BLaER1 treated with 17β-estradiol and CSF1 and Interleukin-3, amounts not matched to agents 10 nM and 100 nM (cell line): ENCODE measurements at regions not wholly inside any gene's neighbourhood (a gene's known extent, or its start where the extent isn't known, plus 50 kb on each side); places are given as distances from the start of the nearest gene placed in this dataset.

Source experiments
- H3K27ac ChIP-seq, 11 experiments: shearing (Covaris generic); formaldehyde crosslinking; 2 replicates each; pipeline ENCODE4 v1.8.1; 2022
- H3K27me3 ChIP-seq, 11 experiments: shearing (Covaris generic); formaldehyde crosslinking; 2 replicates each; pipeline ENCODE4 v1.8.1; 2022
- H3K36me3 ChIP-seq, 11 experiments: shearing (Covaris generic); formaldehyde crosslinking; 2 replicates each; pipeline ENCODE4 v1.8.1; 2022
- H3K4me1 ChIP-seq, 10 experiments: shearing (Covaris generic); formaldehyde crosslinking; 2 replicates each; pipeline ENCODE4 v1.8.1; 2022
- H3K4me2 ChIP-seq, 11 experiments: shearing (Covaris generic); formaldehyde crosslinking; 2 replicates each; pipeline ENCODE4 v1.8.1; 2022
- H3K4me3 ChIP-seq, 10 experiments: shearing (Covaris generic); formaldehyde crosslinking; 2 replicates each; pipeline ENCODE4 v1.8.1; 2022
- H3K9ac ChIP-seq, 11 experiments: shearing (Covaris generic); formaldehyde crosslinking; 2 replicates each; pipeline ENCODE4 v1.8.1; 2022
- H3K9me3 ChIP-seq, 11 experiments: shearing (Covaris generic); formaldehyde crosslinking; replicated peaks in 1 of 11; 2 replicates each; pipeline ENCODE4 v1.8.1; 2022
- H4K20me1 ChIP-seq, 11 experiments: shearing (Covaris generic); formaldehyde crosslinking; 2 replicates each; pipeline ENCODE4 v1.8.1; 2022
- Cebpa-rat ChIP-seq, 11 experiments: shearing (Covaris generic); IDR thresholded peaks; 2 replicates each; pipeline ENCODE4 v1.8.1; 2022

DNA sequence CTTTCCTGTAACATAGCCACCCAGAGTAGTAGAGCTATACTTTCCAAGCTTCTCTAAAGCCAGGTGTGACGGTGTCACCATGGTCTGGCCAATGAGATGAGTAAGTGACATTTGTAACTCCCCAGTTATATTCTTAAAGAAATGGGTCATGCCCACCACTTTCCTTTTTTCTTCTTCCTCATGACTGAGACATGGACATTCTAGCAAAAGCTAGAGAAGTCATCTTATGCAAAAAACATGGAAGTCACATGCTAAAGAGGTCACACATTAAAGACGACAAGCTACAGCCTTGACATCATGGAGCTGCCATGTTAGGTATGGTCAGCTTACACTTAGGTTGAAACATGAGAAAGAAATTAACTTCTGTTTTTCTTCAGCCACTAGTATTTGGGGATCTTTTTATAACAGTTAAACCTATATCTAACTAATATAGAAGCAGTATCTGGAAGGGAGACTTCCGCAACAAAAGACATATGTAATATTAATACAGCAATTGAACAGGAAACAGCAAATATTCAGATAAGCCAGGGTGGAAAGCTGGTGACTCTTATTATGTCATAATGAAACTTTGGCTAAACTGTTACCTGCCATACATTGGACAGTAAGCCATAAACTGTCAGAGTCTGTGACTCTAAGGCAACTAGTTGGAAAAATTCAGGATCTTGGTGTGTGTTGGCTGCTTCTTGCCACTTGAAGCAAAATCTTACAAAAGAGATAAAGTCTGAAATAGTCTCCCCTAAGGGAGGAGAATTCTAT lies 54.7 kb upstream of the SNX2 start:
- no peaks in the 10 kb centered on the region for H3K27me3 ChIP-seq
- H3K4me1 ChIP-seq = peaks cover 10 to 48% (median 19%) of the 10 kb centered on the region in 10 experiments
- H4K20me1 ChIP-seq = no peaks in the 10 kb centered on the region
- H3K4me2 ChIP-seq = no peak overlapping the region
- no peak overlapping the region for H3K4me3 ChIP-seq
- no peaks in the 10 kb centered on the region for H3K36me3 ChIP-seq
- H3K27ac ChIP-seq = no peak overlapping the region
- TF ChIP-seq Cebpa-rat (IDR thresholded peaks at IDR 0.05) = no peak
- H3K9ac ChIP-seq = no peak overlapping the region
- H3K9me3 ChIP-seq = no peaks in the 10 kb centered on the region

DNA sequence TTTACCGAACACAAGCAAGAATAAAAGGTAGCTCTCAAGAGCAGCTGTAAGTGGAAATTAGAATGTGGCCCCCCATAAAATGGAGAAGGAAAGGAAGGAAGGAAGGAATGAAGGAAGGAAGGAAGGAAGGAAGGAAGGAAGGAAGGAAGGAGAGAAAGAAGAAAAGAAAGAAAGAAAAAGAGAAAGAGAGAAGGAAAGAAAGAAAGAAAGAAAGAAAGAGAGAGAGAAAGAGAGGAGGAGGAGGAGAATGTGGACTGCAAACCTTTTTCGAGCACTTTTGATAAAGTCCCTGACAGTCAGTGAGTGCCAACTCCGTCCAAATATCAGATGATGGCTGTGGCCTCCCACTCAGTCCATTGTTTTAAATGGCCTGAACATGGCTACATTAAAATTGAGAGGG lies 53.8 kb upstream of the SNX2 start:
- Histone ChIP-seq H3K27ac (no peak overlapping the region), H3K4me1 (peaks cover 10 to 43% (median 19%) of the 10 kb centered on the region in 10 experiments; a peak in 19 of 20 replicates), H3K36me3 (no peaks in the 10 kb centered on the region), H3K4me2 (no peak overlapping the region; a peak in 1 of 22 replicates), H4K20me1 (no peaks in the 10 kb centered on the region), H3K27me3 (no peaks in the 10 kb centered on the region), H3K4me3 (no peak overlapping the region), H3K9ac (no peak overlapping the region), H3K9me3 (no peaks in the 10 kb centered on the region)
- no peak for TF ChIP-seq Cebpa-rat (IDR thresholded peaks at IDR 0.05)

DNA sequence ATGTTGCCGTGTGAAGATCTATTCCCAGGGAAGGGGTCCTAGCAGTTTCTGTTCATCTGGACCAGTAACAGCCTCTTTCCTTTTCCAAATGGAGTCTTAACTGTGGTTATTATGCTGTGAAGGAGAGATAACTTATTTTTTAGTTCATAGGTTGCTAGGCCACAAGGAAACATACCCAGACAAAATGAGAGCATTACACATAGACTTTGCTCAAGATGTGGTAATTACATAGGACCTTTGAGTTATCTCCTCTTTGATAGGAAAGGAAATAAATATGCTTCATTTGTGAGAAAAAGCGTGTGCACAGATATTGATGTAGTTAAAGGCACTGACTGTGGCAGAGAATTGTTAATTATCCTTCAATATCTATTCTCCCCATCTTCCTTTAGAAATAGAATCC lies 52.5 kb upstream of the SNX2 start:
- Histone ChIP-seq H3K27me3 (no peaks in the 10 kb centered on the region), H3K4me2 (peak overlapping the region in 3 of 11 experiments; percentile 60 to 77 (median 70); a peak in 5 of 22 replicates), H4K20me1 (no peaks in the 10 kb centered on the region), H3K9me3 (no peaks in the 10 kb centered on the region), H3K4me1 (peaks cover 10 to 45% (median 19%) of the 10 kb centered on the region in 10 experiments; a peak in 19 of 20 replicates), H3K27ac (no peak overlapping the region), H3K4me3 (no peak overlapping the region), H3K9ac (no peak overlapping the region), H3K36me3 (no peaks in the 10 kb centered on the region)
- TF ChIP-seq Cebpa-rat (IDR thresholded peaks at IDR 0.05) = no peak

DNA sequence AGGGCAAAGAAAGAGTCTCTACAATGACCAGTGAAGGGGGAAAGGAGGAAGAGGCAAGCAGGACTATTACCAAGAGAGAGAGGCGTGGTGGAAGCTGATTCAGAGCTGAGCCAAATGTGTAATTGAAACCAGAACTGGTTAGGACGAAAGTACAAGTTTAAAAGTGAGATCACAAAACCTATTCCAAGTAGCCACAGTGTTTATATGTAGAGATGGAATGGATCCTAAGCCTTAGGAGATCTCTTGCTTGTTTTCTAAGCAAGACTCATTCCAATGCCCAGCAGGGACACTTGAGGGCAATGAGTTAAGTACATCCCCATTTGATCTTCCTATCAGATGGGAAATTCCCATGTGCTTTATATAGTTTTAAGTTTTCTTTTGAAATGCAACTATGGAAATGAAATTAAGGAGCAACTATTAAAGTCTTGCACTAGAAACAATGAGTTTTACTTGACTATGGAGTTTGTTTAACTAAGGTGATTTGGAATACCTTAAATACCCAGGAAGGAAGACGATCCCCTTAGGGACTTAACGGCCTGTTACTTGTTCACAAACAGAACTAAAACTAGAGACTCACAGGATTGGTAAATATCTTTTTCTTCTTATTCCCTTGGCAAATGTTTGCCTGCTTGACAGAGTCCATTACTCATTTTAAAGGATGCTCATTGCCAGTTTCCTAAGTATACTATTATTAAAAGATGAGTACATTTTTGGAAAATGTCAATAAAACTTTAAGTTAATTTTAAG lies 51.1 kb upstream of the SNX2 start:
- H3K9me3 ChIP-seq = peaks cover 0 to 9% (median 0%) of the 10 kb centered on the region in 11 experiments; a peak in 2 of 22 replicates
- no peaks in the 10 kb centered on the region for H3K36me3 ChIP-seq
- peak overlapping the region in 4 of 11 experiments; percentile 19 to 57 (median 34); a peak in 6 of 22 replicates for H3K27ac ChIP-seq
- H3K4me1 ChIP-seq = peaks cover 10 to 47% (median 19%) of the 10 kb centered on the region in 10 experiments; a peak in 19 of 20 replicates
- TF ChIP-seq Cebpa-rat (IDR thresholded peaks at IDR 0.05) = no peak
- H3K9ac ChIP-seq = no peak overlapping the region
- H3K4me3 ChIP-seq = no peak overlapping the region
- no peaks in the 10 kb centered on the region for H4K20me1 ChIP-seq
- no peaks in the 10 kb centered on the region for H3K27me3 ChIP-seq
- H3K4me2 ChIP-seq = peak overlapping the region; percentile 33 to 77 (median 48)
